ENCODE measurements at regions not wholly inside any gene's neighbourhood (a gene's known extent, or its start where the extent isn't known, plus 50 kb on each side); places are given as distances from the start of the nearest gene placed in this dataset.
"Not testable (repeated sequence)": the region's sequence is repeated elsewhere in the genome, so short reads cannot be mapped to it uniquely, and the experiment has no call there.

GRCh38 chr4:107389965-107390364 lies 330.1 kb downstream of the PAPSS1 start:
- DNase-seq = no peak

GRCh38 chr4:107388736-107389274 lies 331.2 kb downstream of the PAPSS1 start:
- no peak for DNase-seq

GRCh38 chr4:107380836-107381438 lies 339.1 kb downstream of the PAPSS1 start:
- DNase-seq = no peak

GRCh38 chr4:107380190-107380589 lies 339.8 kb downstream of the PAPSS1 start:
- DNase-seq = no peak

- no peak for DNase-seq
Measured at GRCh38 chr4:107379054-107379869, 340.8 kb downstream of the PAPSS1 start.

DNA sequence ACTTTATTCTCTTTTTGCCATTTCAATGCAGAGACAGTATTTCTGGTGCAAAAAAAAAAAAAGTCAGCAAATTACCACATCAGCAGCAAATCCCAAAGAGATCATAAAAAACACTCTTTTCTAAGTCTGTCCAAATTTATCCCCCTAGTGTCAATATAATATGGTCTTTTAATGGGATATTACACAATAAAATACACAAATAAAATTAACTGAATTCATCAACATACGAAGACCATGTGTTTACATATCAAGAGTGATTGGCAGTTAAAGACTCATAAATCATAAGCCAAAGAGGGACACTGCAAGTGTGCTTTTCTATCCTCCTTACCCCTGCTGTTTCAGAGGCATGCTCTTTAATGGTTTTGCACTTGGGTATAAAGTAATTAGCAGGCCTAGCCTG lies 340.2 kb upstream of the DKK2 start:
- DNase-seq = no peak

- DNase-seq = no peak
Measured at GRCh38 chr4:107366900-107367299, 330.8 kb upstream of the DKK2 start.

- no peak for DNase-seq
Measured at GRCh38 chr4:107366016-107366735, 330.1 kb upstream of the DKK2 start.

- no peak for DNase-seq
Measured at GRCh38 chr4:107363125-107363524, 327.0 kb upstream of the DKK2 start.

DNA sequence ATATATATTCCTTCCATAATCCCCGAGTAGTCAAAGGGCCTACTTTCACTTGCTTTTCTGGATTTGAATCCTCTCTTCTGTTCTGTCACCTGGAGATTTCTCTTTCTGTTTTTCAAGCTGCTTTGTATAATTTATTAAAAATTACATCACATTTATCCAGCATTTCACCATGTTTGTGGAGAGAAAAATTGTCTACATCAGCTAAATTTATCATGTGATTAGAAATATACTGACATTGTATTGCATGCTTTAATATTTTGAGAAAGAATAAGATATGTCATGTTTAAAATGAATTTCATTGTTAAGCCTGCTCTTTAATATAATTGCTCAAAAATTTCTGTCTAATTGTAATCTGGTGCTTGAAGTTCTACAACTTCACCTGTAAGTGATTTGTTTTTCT lies 323.1 kb upstream of the DKK2 start:
- DNase-seq = no peak

- not testable (repeated sequence) for DNase-seq
Measured at GRCh38 chr4:107354304-107354703, 318.2 kb upstream of the DKK2 start.

DNA sequence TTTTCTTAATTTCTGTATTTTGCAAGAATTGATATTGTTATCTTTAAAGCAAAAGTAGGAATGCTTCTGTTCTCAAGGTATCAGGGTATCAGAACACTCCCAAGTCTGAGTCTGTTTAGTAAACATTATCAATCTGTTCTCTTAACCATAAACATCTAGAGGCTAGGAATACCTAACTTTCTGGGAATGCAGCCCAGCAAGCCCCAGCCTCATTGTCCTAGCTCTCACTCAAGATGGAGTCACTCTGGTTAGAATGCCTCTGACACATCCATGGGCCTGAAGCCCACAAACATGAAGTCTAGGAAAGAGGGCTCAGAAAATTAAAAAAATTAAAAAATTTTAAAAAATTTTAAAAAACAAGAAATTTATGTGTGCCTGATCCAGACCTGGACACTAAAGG lies 315.1 kb upstream of the DKK2 start:
- DNase-seq = no peak

GRCh38 chr4:107349732-107350131 lies 313.6 kb upstream of the DKK2 start:
- DNase-seq = no peak

DNA sequence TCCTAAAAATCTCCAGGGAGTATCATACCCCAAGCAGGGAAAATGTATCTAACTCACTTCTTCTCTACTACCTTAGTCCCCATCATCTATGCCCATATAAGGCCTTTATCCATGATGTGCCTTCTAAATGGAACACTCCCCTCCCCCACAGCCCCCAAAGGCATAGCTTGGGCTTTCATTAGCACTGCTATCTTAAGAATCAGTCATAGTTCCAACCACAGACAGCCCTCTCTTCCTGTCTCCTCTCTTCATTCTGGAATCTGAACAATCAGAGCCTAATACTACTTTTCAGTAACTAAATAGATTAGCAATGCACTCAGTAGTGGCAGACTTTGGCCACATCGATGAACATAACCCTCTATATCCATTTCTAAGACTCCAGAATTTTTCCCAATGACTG lies 313.2 kb upstream of the DKK2 start:
- no peak for DNase-seq

DNA sequence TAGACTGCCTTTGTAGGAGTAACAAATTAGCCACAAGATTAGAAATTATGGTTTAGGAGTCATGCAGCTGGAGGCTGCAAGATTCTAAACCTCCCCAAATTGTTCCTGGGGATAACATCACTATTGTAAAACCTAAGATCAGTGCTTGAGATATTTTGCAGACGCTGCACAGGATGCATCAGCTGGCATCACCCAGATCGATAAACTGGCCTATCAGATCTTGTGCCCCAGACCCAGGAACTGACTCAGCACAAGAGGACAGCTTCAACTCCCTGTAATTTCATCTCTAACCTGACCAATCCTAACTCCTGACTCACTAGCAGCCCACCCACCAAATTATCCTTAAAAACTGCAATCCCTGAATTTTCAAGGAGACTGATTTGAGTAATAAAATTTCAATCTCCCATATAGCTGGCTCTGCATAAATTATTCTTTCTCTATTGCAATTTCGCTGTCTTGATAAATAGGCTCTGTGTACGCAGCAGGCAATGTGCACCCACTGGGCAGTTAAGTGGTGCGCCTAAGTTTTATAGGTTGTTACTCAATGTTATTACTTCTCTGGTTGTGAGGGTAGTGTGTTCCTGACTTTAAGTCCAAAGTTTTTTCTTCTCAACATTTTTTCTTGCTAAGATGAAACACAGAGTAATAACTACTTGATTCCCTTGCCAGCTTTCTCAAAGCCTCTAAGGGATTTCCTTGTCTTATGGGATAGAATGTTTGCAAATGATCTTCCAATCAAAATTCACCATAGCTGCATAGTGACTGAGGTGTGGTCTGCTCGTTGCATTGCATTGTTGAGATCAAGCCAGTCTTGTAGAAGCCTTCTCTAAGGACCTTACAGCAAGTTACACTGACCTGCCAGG lies 312.3 kb upstream of the DKK2 start:
- DNase-seq = no peak

DNA sequence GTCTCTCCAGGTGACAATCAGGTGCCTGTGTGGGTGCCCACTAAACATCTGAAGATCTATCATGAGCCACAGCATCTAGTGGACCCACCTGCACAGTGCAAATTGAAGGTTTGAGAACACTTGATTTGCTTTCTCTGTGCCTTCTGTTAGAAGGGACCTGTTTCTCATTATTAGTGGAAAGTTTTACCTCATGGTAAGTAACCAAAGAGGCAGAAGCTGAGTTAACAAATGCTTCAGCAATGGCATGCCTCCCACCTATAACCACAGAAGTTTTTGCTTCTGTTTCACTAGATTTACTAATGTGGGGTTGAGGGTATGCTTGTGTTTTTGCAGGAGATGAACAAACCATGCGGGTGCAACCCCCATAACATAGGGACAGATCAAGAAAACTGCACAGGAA lies 297.4 kb upstream of the DKK2 start:
- no peak for DNase-seq

GRCh38 chr4:107332656-107333055 lies 296.5 kb upstream of the DKK2 start:
- DNase-seq = not testable (repeated sequence)

- no peak for DNase-seq
Measured at GRCh38 chr4:107330916-107331315, 294.8 kb upstream of the DKK2 start.

DNA sequence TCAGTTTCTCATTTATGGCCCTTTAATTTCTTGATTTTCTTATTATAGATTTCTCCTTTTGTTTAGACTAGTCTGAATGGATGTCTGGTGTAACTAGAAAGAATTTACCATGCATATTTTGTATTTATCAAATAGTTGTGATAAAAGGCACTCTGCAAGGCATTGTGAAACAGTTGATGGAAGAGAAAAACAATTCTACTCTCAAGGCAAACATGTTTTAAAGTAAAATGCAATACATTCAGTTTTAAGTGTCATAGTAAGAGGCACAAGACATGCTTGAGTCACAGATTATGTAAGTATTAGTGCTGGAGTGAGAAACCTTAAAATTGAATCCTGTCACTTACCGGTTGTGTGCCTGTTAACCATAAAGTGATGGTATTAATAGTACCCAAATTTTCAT lies 283.3 kb upstream of the DKK2 start:
- DNase-seq = no peak

- DNase-seq = no peak
Measured at GRCh38 chr4:107318078-107318477, 282.0 kb upstream of the DKK2 start.

DNA sequence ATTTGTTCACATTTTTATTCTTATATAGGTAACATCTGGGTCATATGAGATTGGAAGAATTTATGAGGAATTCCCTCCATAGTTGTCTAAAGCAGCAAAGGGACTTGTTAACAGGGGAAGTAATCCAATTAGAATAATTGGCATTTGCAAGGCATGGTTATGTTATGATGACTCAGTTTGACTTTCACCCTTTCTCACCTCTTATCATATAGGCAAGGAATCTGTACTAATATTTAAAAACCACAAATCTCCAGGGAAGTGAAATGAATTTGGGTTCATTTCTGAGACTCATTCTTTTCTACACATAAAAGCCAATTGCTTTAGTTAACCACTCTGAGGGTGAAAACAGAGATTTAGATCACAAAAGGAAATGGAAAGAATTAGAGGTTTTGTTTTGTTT lies 281.5 kb upstream of the DKK2 start:
- no peak for DNase-seq

- no peak for DNase-seq
Measured at GRCh38 chr4:107315584-107315983, 279.5 kb upstream of the DKK2 start.

DNA sequence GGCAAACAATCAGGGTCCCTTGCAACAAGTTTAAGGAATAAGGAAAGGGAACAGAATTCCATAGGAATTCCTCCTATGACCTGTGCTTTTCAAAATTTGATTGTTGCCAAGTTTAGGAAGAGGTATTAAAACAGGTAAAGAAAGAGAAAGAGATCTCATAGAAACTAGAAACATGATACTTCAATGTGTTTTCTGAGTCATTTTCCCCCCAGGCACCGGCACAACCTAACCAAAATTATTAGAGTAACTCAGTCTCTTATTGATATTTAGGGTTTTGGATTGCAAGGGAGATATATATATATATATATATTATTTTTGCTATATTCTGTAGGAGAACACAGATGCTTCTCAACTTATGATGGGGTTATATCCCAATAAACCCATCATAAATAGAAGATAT lies 278.0 kb upstream of the DKK2 start:
- DNase-seq = no peak
